ENCODE measurements at regions not wholly inside any gene's neighbourhood (a gene's known extent, or its start where the extent isn't known, plus 50 kb on each side); places are given as distances from the start of the nearest gene placed in this dataset.

GRCh38 chr19:28940751-28941500, 272.0 kb downstream of the UQCRFS1 start:
- no peak overlapping the region for H3K27ac Mint-ChIP-seq (ENCODE audit: unreplicated experiment)
- no peak for DNase-seq (ENCODE audit: low read depth, low spot score)
- TF ChIP-seq CTCF (conservative IDR thresholded peaks at IDR 0.05): no peak
- peaks cover 3% of the 10 kb centered on the region for H3K9me3 Mint-ChIP-seq
- H3K27me3 Mint-ChIP-seq (ENCODE audit: low read depth): peaks cover 32% of the 10 kb centered on the region
- H3K4me1 Mint-ChIP-seq: no peaks in the 10 kb centered on the region
- H3K4me3 Mint-ChIP-seq: no peak overlapping the region
- H3K36me3 Mint-ChIP-seq (ENCODE audit: low read depth): peaks cover 4% of the 10 kb centered on the region

- no peak for DNase-seq (ENCODE audit: low read depth, low spot score)
- Mint-ChIP-seq H3K27ac (ENCODE audit: unreplicated experiment) (no peak overlapping the region), H3K9me3 (peaks cover 3% of the 10 kb centered on the region)
Observed at GRCh38 chr19:28939236-28939635, 273.7 kb downstream of the UQCRFS1 start.

GRCh38 chr19:28936001-28936400, 276.9 kb downstream of the UQCRFS1 start:
- peaks cover 3% of the 10 kb centered on the region for H3K9me3 Mint-ChIP-seq
- TF ChIP-seq CTCF (conservative IDR thresholded peaks at IDR 0.05): no peak
- peaks cover 4% of the 10 kb centered on the region for H3K36me3 Mint-ChIP-seq (ENCODE audit: low read depth)
- no peak overlapping the region for H3K4me3 Mint-ChIP-seq
- H3K4me1 Mint-ChIP-seq: no peaks in the 10 kb centered on the region
- DNase-seq (ENCODE audit: low read depth, low spot score): no peak
- peaks cover 45% of the 10 kb centered on the region for H3K27me3 Mint-ChIP-seq (ENCODE audit: low read depth)
- H3K27ac Mint-ChIP-seq (ENCODE audit: unreplicated experiment): no peak overlapping the region

More at GRCh38 chr19:28939236-28939635, 273.7 kb downstream of the UQCRFS1 start:
- Mint-ChIP-seq H3K27me3 (ENCODE audit: low read depth) (peaks cover 35% of the 10 kb centered on the region), H3K4me3 (no peak overlapping the region), H3K36me3 (ENCODE audit: low read depth) (peaks cover 4% of the 10 kb centered on the region), H3K4me1 (no peaks in the 10 kb centered on the region)
- TF ChIP-seq CTCF (conservative IDR thresholded peaks at IDR 0.05): no peak

GRCh38 chr19:28934631-28935030, 278.3 kb downstream of the UQCRFS1 start:
- Mint-ChIP-seq H3K27ac (ENCODE audit: unreplicated experiment) (no peak overlapping the region), H3K4me3 (no peak overlapping the region), H3K4me1 (no peaks in the 10 kb centered on the region), H3K36me3 (ENCODE audit: low read depth) (peaks cover 4% of the 10 kb centered on the region), H3K9me3 (peaks cover 3% of the 10 kb centered on the region), H3K27me3 (ENCODE audit: low read depth) (peaks cover 41% of the 10 kb centered on the region)
- DNase-seq (ENCODE audit: low read depth, low spot score): no peak
- no peak for TF ChIP-seq CTCF (conservative IDR thresholded peaks at IDR 0.05)

GRCh38 chr19:28933039-28933438, 279.9 kb downstream of the UQCRFS1 start:
- no peaks in the 10 kb centered on the region for H3K4me1 Mint-ChIP-seq
- no peak for DNase-seq (ENCODE audit: low read depth, low spot score)
- H3K9me3 Mint-ChIP-seq: no peaks in the 10 kb centered on the region
- H3K27ac Mint-ChIP-seq (ENCODE audit: unreplicated experiment): no peak overlapping the region
- H3K27me3 Mint-ChIP-seq (ENCODE audit: low read depth): peaks cover 37% of the 10 kb centered on the region
- H3K4me3 Mint-ChIP-seq: no peak overlapping the region
- no peaks in the 10 kb centered on the region for H3K36me3 Mint-ChIP-seq (ENCODE audit: low read depth)
- TF ChIP-seq CTCF (conservative IDR thresholded peaks at IDR 0.05): no peak
